ENCODE measurements at regions not wholly inside any gene's neighbourhood (a gene's known extent, or its start where the extent isn't known, plus 50 kb on each side); places are given as distances from the start of the nearest gene placed in this dataset.
"Not testable (repeated sequence)": the region's sequence is repeated elsewhere in the genome, so short reads cannot be mapped to it uniquely, and the experiment has no call there.

DNA sequence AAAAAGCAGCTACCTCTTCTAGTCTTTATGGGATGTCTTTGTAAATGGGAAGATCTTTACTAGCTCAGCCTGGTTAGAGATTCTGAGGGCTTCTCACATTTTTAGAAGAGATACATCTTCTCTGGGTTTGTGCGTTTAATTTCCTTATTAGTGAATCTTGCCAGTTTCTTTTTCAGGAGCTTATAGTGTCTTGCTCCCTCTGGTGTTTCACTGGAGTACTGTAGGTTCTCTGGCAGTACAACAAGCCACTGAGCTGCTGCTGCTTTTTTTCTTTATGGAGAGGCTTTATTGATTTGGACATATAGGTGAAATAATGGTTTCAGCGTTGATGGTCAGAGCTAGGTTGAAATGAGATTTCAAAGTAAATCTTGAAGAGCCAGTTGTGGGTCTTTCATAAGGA, 82.9 kb downstream of the LAS1L start:
- DNase-seq: peak; percentile 1

DNA sequence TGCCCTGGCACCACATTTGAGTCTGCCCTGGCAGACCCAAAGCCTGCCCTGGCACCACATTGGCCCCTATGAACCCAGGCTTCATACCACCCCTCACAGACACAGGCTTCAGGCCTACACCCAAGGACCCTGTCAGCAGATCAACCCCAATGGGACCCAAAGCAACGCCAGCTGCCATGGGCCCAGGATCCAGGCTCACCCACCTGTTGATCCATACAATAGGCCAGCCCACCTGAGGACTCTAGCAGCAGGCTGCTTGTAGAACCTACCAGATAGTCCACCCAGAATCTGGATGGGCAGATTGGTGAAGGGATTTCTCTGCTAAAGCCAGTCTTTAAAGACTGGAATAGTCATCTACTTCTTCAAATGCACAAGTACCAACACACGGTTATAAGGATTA, 114.4 kb downstream of the LAS1L start:
- no peak for DNase-seq

- DNase-seq: not testable (repeated sequence)
Measured at GRCh38 chrX:65407662-65408061, 126.9 kb downstream of the LAS1L start.

- no peak for DNase-seq
Measured at GRCh38 chrX:65407157-65407626, 127.4 kb downstream of the LAS1L start.

- DNase-seq: no peak
Measured at GRCh38 chrX:65406532-65406931, 128.1 kb downstream of the LAS1L start.

DNA sequence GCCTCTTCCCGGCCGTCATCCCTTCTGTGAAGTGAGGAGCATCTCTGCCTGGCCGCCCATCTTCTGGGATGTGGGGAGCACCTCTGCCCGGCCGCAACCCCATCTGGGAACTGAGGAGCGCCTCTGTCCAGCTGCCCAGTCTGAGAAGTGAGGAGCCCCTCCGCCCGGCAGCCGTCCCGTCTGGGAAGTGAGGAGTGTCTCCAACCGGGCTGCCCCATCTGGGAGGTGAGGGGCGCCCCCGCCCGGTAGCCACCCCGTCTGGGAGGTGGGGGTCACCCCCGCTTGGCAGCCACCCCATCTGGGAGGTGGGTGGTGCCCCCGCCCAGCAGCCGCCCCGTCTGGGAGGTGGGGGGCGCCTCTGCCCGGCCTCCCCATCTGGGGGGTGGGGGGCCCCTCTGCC, 142.3 kb downstream of the LAS1L start:
- DNase-seq: no peak

GRCh38 chrX:65389120-65389519, 145.5 kb downstream of the LAS1L start:
- not testable (repeated sequence) for DNase-seq

Measured in KG1 (cell line).